Thoracic aorta (tissue), 2 donors: ENCODE measurements at regions not wholly inside any gene's neighbourhood (a gene's known extent, or its start where the extent isn't known, plus 50 kb on each side); places are given as distances from the start of the nearest gene placed in this dataset.

Experiments
- ATAC-seq: fragments of 150-250 bp; one replicate; pipeline ENCODE4 v1.8.0; 2017; ENCODE audit warnings: low read depth; ENCODE audit not compliant: insufficient number of reproducible peaks, low FRiP score
- DNase-seq: peaks from one replicate; pipeline ENCODE4 v3.0.0-alpha.2; 2020; ENCODE audit warnings: low spot score
- H3K27ac ChIP-seq, 2 donors: fragments of 200-600 bp; sonication (generic); 1 replicate in 1 of 2; 2 replicates in 1 of 2; pipeline ENCODE4 v1.5.1; 2016; ENCODE audit warnings: mild to moderate bottlenecking in 2 of 2, moderate library complexity in 2 of 2
- H3K27me3 ChIP-seq: fragments of 200-600 bp; sonication (generic); replicated peaks from 2 replicates; pipeline ENCODE4 v1.6.0; 2016; ENCODE audit warnings: mild to moderate bottlenecking; ENCODE audit not compliant: insufficient read depth
- H3K36me3 ChIP-seq: fragments of 200-600 bp; sonication (generic); one replicate; pipeline ENCODE4 v1.5.1; 2016
- H3K4me1 ChIP-seq, 2 donors: fragments of 200-600 bp; sonication (generic); 1 replicate in 1 of 2; 2 replicates in 1 of 2; pipeline versions ENCODE4 v1.5.1 to v1.6.0; 2016; ENCODE audit warnings: low read depth in 2 of 2, mild to moderate bottlenecking in 1 of 2; ENCODE audit not compliant: control insufficient read depth in 1 of 2
- H3K4me3 ChIP-seq: fragments of 200-600 bp; sonication (generic); 2 replicates; pipeline ENCODE4 v1.5.1; 2016; ENCODE audit warnings: mild to moderate bottlenecking
- H3K9me3 ChIP-seq: fragments of 200-600 bp; sonication (generic); 2 replicates; pipeline ENCODE4 v1.5.1; 2016
- TF ChIP-seq, protein P1 (sequence below): fragments of 200-600 bp; sonication (generic); IDR thresholded peaks from one replicate; pipeline ENCODE4 v1.5.1; 2019; ENCODE audit warnings: antibody characterized with exemption

DNA sequence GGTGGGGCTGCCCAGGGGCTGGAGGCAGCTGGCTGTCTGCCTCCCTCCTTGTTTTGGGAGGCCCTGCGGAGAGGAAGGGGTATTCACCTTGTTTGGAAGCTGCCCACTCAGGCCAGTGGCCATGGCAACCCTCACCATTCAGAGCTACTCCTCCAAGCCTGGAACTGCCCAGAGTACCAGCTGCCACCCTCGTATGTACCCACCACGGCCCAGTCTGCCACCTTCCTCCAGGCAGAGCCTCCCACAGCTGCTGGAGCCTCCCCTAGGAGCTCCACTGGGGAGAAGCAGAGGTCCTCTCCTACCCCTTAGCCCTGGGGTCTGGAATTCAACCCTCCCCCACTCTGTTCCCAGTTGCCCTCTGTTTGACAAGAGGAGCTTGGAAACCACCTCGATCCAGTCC is 90.7 kb downstream of the AXIN2 start:
- ATAC-seq = no peak
- Histone ChIP-seq H3K27ac (no peak overlapping the region), H3K36me3 (no peaks in the 10 kb centered on the region)

DNA sequence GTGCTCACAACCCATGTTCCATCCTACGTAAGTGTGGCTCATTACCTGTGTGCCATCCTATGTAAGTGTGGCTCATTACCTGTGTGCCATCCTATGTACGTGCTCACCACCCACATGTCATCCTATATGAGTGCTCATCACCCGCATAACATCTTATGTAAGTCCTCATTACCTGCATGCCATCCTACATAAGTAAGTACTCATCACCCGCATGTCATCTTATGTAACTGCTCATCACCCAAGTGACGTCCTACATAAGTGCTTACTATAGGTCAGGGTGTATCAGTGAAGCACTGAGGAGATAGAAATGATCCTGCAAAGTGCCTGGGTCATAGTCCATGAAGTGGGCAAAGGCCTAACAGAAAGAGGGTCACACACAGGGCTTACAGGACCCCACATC is 93.1 kb downstream of the AXIN2 start:
- TF ChIP-seq, protein P1, sequence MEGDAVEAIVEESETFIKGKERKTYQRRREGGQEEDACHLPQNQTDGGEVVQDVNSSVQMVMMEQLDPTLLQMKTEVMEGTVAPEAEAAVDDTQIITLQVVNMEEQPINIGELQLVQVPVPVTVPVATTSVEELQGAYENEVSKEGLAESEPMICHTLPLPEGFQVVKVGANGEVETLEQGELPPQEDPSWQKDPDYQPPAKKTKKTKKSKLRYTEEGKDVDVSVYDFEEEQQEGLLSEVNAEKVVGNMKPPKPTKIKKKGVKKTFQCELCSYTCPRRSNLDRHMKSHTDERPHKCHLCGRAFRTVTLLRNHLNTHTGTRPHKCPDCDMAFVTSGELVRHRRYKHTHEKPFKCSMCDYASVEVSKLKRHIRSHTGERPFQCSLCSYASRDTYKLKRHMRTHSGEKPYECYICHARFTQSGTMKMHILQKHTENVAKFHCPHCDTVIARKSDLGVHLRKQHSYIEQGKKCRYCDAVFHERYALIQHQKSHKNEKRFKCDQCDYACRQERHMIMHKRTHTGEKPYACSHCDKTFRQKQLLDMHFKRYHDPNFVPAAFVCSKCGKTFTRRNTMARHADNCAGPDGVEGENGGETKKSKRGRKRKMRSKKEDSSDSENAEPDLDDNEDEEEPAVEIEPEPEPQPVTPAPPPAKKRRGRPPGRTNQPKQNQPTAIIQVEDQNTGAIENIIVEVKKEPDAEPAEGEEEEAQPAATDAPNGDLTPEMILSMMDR = no peak
- no peaks in the 10 kb centered on the region for H3K9me3 ChIP-seq
- no peak for ATAC-seq
- no peak overlapping the region for H3K4me3 ChIP-seq
- H3K36me3 ChIP-seq = no peaks in the 10 kb centered on the region
- DNase-seq = no peak
- H3K27ac ChIP-seq = no peak overlapping the region
- no peaks in the 10 kb centered on the region for H3K27me3 ChIP-seq
- peaks cover 14 to 47% of the 10 kb centered on the region in 2 donors for H3K4me1 ChIP-seq

More for the DNA sequence above, 90.7 kb downstream of the AXIN2 start:
- no peak overlapping the region for H3K4me3 ChIP-seq
- no peaks in the 10 kb centered on the region for H3K27me3 ChIP-seq
- no peaks in the 10 kb centered on the region for H3K9me3 ChIP-seq
- peaks cover 14 to 38% of the 10 kb centered on the region in 2 donors for H3K4me1 ChIP-seq
- TF ChIP-seq, protein P1 = no peak
- no peak for DNase-seq

DNA sequence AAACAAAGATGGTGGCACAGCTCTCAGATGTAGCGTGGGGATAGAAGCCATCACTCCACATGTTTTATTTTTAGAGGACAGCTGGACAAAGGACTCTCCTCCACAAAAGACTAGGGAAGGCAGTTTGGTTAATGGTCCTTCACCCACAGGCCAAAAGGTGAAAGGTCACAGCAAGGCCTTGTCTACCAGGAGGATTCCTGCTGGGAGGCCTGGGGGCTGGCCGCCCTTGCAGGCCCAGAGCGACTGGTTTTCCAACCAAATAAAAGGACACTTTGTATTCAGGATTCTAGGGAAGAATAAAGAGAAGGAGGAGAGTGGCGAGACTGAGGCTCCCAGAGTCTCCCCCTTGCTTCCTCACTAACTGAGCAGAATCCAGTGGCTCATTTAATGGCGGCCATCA is 94.3 kb downstream of the AXIN2 start:
- TF ChIP-seq, protein P1 = no peak
- Histone ChIP-seq H3K27ac (no peak overlapping the region), H3K9me3 (no peaks in the 10 kb centered on the region), H3K4me1 (peaks cover 16 to 48% of the 10 kb centered on the region in 2 donors), H3K27me3 (no peaks in the 10 kb centered on the region), H3K36me3 (no peaks in the 10 kb centered on the region), H3K4me3 (no peak overlapping the region)
- ATAC-seq (no peak), DNase-seq (no peak)

DNA sequence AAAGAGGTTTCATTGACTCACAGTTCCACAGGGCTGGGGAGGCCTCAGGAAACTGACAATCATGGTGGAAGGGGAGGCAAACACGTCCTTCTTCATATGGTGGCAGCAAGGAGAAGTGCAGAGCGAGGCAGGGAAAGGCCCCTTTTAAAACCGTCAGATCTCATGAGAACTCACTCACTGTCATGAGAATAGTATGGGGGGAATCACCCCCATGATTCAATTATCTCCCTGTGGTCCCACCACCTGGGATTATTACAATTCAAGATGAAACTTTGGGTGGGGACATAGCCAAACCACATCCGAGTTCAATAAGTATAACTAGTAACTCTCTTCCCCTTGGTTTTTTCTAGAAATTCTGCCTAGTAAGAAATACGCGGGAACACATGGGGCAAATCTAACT is 94.9 kb downstream of the AXIN2 start:
- no peak overlapping the region for H3K27ac ChIP-seq
- DNase-seq (no peak), ATAC-seq (no peak)
- H3K4me1 ChIP-seq = peaks cover 16 to 43% of the 10 kb centered on the region in 2 donors
- H3K9me3 ChIP-seq = no peaks in the 10 kb centered on the region
- no peaks in the 10 kb centered on the region for H3K36me3 ChIP-seq
- H3K27me3 ChIP-seq = no peaks in the 10 kb centered on the region
- TF ChIP-seq, protein P1 = no peak
- H3K4me3 ChIP-seq = no peak overlapping the region

DNA sequence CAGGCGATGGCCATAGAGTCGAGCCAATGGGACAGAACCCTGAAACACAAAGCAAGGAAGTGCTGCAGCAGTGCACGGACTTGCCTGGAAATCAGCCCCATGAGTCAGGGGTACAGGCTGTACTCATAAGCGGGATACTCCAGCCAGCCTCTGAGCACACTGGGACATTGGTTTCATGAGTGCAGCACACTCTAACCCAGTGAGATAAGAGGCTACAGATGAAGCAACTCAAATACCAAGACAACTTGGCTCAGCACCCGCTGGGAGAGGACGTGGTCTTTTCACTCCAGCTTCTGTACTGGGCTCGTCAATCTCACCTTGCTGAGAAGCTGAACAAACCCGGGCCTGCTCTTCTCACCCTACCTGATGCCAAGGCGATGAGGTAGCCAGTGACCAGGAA is 98.2 kb downstream of the AXIN2 start:
- no peaks in the 10 kb centered on the region for H3K36me3 ChIP-seq
- H3K4me1 ChIP-seq = peaks cover 37 to 47% of the 10 kb centered on the region in 2 donors
- H3K4me3 ChIP-seq = peak overlapping the region; percentile 17
- TF ChIP-seq, protein P1 = no peak
- DNase-seq (peak; percentile 85), ATAC-seq (peak; percentile 90)
- H3K27me3 ChIP-seq = no peaks in the 10 kb centered on the region
- no peaks in the 10 kb centered on the region for H3K9me3 ChIP-seq
- H3K27ac ChIP-seq = peak overlapping the region; percentile 88 to 89
